ENCODE measurements at regions not wholly inside any gene's neighbourhood (a gene's known extent, or its start where the extent isn't known, plus 50 kb on each side); places are given as distances from the start of the nearest gene placed in this dataset.

DNA sequence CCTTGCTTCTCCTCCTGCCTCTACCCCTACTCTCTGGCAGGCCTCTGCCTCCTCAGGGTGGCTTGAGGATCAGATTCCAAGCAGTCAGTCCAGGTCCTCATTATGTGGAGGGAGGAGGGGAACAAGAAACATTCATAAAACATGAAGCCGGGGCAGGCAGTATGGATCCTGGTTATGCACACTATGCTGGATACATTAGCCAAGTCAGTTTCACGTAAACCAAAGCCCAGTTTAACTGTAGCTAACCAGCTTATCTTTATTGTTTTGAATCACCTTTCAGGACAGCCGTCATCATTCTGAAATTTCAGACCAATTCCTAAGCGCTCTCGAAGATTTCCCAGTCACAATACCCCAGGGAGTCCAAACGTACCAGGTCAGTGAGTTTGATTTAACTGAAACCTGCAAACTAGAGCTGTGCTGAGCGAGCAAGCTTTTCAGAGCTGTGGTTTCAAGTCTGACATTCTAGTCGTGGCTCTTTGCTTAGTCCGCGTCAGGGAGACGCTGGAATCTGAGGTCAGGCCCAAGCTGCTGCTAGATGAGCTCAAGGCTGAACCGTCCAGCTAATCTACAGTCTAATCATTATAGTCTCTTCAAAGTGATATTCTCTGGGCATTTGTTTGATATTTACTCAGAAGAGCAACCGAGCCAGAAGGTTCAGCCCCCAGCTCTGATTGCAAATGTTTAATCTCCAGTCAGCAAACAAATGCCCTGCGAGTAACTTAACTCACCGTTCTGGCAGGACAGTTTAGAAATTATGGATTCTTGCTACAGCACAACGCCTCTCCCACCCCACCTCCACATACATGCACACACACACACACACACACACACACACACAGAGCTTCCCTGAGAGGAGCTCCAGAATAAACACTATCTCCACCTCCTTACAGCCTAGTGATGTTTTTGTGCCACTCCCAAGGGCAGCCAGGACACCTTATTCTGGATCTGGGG lies 63.8 kb upstream of the BZW1 start:
- H3K27ac ChIP-seq: no peak overlapping the region
- DNase-seq: no peak
- H3K4me3 ChIP-seq: no peak overlapping the region
- TF ChIP-seq POLR2A (IDR thresholded peaks at IDR 0.05): no peak
- TF ChIP-seq, protein P1, sequence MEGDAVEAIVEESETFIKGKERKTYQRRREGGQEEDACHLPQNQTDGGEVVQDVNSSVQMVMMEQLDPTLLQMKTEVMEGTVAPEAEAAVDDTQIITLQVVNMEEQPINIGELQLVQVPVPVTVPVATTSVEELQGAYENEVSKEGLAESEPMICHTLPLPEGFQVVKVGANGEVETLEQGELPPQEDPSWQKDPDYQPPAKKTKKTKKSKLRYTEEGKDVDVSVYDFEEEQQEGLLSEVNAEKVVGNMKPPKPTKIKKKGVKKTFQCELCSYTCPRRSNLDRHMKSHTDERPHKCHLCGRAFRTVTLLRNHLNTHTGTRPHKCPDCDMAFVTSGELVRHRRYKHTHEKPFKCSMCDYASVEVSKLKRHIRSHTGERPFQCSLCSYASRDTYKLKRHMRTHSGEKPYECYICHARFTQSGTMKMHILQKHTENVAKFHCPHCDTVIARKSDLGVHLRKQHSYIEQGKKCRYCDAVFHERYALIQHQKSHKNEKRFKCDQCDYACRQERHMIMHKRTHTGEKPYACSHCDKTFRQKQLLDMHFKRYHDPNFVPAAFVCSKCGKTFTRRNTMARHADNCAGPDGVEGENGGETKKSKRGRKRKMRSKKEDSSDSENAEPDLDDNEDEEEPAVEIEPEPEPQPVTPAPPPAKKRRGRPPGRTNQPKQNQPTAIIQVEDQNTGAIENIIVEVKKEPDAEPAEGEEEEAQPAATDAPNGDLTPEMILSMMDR (IDR thresholded peaks at IDR 0.05): no peak
- no peaks in the 10 kb centered on the region for H3K27me3 ChIP-seq
- no peaks in the 10 kb centered on the region for H3K36me3 ChIP-seq
- H3K4me1 ChIP-seq: no peaks in the 10 kb centered on the region
- H3K9me3 ChIP-seq: no peaks in the 10 kb centered on the region

DNA sequence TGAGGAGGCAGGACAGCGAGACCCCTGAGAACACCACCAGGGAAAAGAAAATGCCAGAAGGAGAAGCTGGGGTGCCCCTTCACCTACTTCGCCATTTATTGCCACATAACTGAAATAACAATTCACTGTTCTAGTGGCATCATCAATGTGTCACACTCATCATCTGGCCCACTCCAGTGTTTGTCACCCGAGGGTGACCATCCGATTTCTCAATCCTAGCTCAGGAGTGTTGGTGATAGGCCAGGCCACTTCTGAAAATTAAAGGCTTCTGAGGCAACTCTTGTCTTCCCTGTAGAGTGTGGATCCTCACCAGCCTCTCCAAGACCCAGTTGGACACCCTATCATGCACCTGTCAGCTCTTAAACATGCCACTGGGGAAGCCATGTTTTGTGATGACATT lies 62.9 kb upstream of the BZW1 start:
- no peak for TF ChIP-seq POLR2A (IDR thresholded peaks at IDR 0.05)
- TF ChIP-seq, protein P1 (IDR thresholded peaks at IDR 0.05): no peak
- no peak overlapping the region for H3K4me3 ChIP-seq
- H3K36me3 ChIP-seq: no peaks in the 10 kb centered on the region
- H3K27ac ChIP-seq: no peak overlapping the region
- H3K4me1 ChIP-seq: no peaks in the 10 kb centered on the region
- DNase-seq: no peak
- H3K9me3 ChIP-seq: no peaks in the 10 kb centered on the region
- no peaks in the 10 kb centered on the region for H3K27me3 ChIP-seq

- no peak overlapping the region for H3K27ac ChIP-seq
- TF ChIP-seq POLR2A (IDR thresholded peaks at IDR 0.05): no peak
- TF ChIP-seq, protein P1 (IDR thresholded peaks at IDR 0.05): no peak
- H3K36me3 ChIP-seq: no peaks in the 10 kb centered on the region
- H3K4me1 ChIP-seq: no peaks in the 10 kb centered on the region
- no peaks in the 10 kb centered on the region for H3K27me3 ChIP-seq
- no peaks in the 10 kb centered on the region for H3K9me3 ChIP-seq
- no peak for DNase-seq
- H3K4me3 ChIP-seq: no peak overlapping the region
Measured at GRCh38 chr2:200749631-200750322, 61.9 kb upstream of the BZW1 start.

- H3K9me3 ChIP-seq: no peaks in the 10 kb centered on the region
- no peaks in the 10 kb centered on the region for H3K36me3 ChIP-seq
- DNase-seq: no peak
- H3K4me3 ChIP-seq: no peak overlapping the region
- no peak overlapping the region for H3K27ac ChIP-seq
- H3K4me1 ChIP-seq: no peaks in the 10 kb centered on the region
- H3K27me3 ChIP-seq: no peaks in the 10 kb centered on the region
- TF ChIP-seq POLR2A (IDR thresholded peaks at IDR 0.05): no peak
- TF ChIP-seq, protein P1 (IDR thresholded peaks at IDR 0.05): no peak
Measured at GRCh38 chr2:200750323-200750910, 61.3 kb upstream of the BZW1 start.

DNA sequence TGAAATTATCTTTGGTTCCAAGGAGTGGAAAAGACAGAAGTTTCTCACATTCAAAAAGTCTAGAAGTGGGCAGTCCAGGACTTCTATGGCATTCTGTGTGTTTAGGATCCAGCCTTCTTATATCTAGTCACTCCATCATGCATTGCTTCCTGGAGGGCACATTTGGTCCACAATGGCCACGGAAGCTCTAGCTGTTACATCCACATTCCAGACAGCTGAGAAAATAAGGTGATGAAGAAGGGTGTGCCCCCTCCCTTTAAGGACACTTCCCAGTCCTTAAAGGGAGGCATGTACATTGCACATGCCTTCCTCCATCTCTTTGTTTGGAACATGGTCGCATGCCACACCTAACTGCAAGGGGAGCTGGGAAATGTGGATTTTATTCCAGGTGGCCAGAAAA lies 59.9 kb upstream of the BZW1 start:
- no peak for DNase-seq
- Histone ChIP-seq H3K9me3 (no peaks in the 10 kb centered on the region), H3K4me3 (no peak overlapping the region), H3K27me3 (no peaks in the 10 kb centered on the region), H3K36me3 (no peaks in the 10 kb centered on the region), H3K4me1 (peaks cover 0 to 7% (median 0%) of the 10 kb centered on the region in 4 donors), H3K27ac (no peak overlapping the region)
- no peak for TF ChIP-seq POLR2A (IDR thresholded peaks at IDR 0.05)
- TF ChIP-seq, protein P1 (IDR thresholded peaks at IDR 0.05): no peak

All from Peyer's patch (tissue), 4 donors.